Spleen (tissue), 11 donors: ENCODE measurements at regions not wholly inside any gene's neighbourhood (a gene's known extent, or its start where the extent isn't known, plus 50 kb on each side); places are given as distances from the start of the nearest gene placed in this dataset.
A peak's percentile ranks its signal among the peaks of the same experiment; 100 is the strongest.

Source experiments
- DNase-seq: peaks from one replicate; pipeline ENCODE4 v3.0.0-alpha.2; 2020
- H3K27ac ChIP-seq, 8 donors: fragments of 200-600 bp; sonication (generic) in 7 of 8; 1 replicate in 4 of 8; 2 replicates in 4 of 8; pipeline versions ENCODE4 v1.5.0 to v1.8.0; 2016 to 2021; ENCODE audit warnings: inconsistent platforms in 4 of 8, mild to moderate bottlenecking in 4 of 8, moderate library complexity in 1 of 8
- H3K27me3 ChIP-seq, 7 donors: fragments of 200-600 bp; sonication (generic) in 6 of 7; replicated peaks in 1 of 7; 1 replicate in 4 of 7; 2 replicates in 3 of 7; pipeline versions ENCODE4 v1.5.0 to v1.8.0; 2016 to 2021; ENCODE audit warnings: inconsistent platforms in 3 of 7, mild to moderate bottlenecking in 1 of 7
- H3K36me3 ChIP-seq, 6 donors: fragments of 200-600 bp; sonication (generic) in 5 of 6; 1 replicate in 4 of 6; 2 replicates in 2 of 6; pipeline versions ENCODE4 v1.5.0 to v1.8.0; 2016 to 2021; ENCODE audit warnings: inconsistent platforms in 2 of 6
- H3K4me1 ChIP-seq, 6 donors: fragments of 200-600 bp; sonication (generic) in 5 of 6; 1 replicate in 3 of 6; 2 replicates in 3 of 6; pipeline versions ENCODE4 v1.5.0 to v1.8.0; 2016 to 2021; ENCODE audit warnings: inconsistent platforms in 3 of 6
- H3K4me3 ChIP-seq, 8 donors: fragments of 200-600 bp; sonication (generic) in 7 of 8; 1 replicate in 4 of 8; 2 replicates in 4 of 8; pipeline versions ENCODE4 v1.5.0 to v1.8.0; 2016 to 2021; ENCODE audit warnings: inconsistent platforms in 4 of 8, mild to moderate bottlenecking in 4 of 8, moderate library complexity in 2 of 8
- H3K9me3 ChIP-seq, 8 donors: fragments of 200-600 bp; sonication (generic) in 7 of 8; 1 replicate in 4 of 8; 2 replicates in 4 of 8; pipeline versions ENCODE4 v1.5.0 to v1.8.0; 2016 to 2021; ENCODE audit warnings: inconsistent platforms in 4 of 8
- POLR2A ChIP-seq, 3 donors: fragments of 450-650 bp; IDR thresholded peaks; one replicate each; pipeline ENCODE4 v1.5.1; 2017; ENCODE audit warnings: antibody characterized with exemption in 3 of 3, mild to moderate bottlenecking in 1 of 3
- POLR2AphosphoS5 ChIP-seq, 3 donors: sonication (generic); formaldehyde crosslinking; IDR thresholded peaks; one replicate each; pipeline ENCODE4 v1.5.1; 2017; ENCODE audit warnings: antibody characterized with exemption in 3 of 3
- WGBS, 5 donors: extraction: QIAGEN DNeasy Blood & Tissue Kit in 3 of 5; methylation state at CpG; one replicate each; pipeline versions ENCODE4 v1.1.5 to v1.1.7; 2013 to 2018; 5-methylcytosine and 5-hydroxymethylcytosine counted together
- intact Hi-C: fragments of 100-400 bp; cut with DNase I; formaldehyde crosslinking; loops from one replicate; pipeline ENCODE4 v1.15.0; 2023; ENCODE audit warnings: low total_unique reads
- TF ChIP-seq, protein P1 (sequence below), 11 experiments: fragments of 200-600 bp in 7 of 11; fragments of 450-650 bp in 4 of 11; sonication (generic) in 4 of 11; IDR thresholded peaks in 8 of 11; conservative IDR thresholded peaks in 3 of 11; 1 replicate in 7 of 11; 2 replicates in 4 of 11; pipeline versions ENCODE4 v1.4.0 to v1.8.0; 2016 to 2021; ENCODE audit warnings: antibody characterized with exemption in 11 of 11, inconsistent platforms in 4 of 11, mild to moderate bottlenecking in 1 of 11
- donor health status: healthy with polysubstance abuse.
- donor health status: DM: no; HTN: no; CAD: no; lungs with moderate emphysema.
- donor health status: DM: no; HTN: no; CAD: no.
- donor health status: Bipolar disorder and iron deficiency.
- donor health status: healthy.
- donor health status: DM: no; HTN: no; CAD: no.
- donor health status: DM: yes; HTN: yes; CAD: no.

- no peak for TF ChIP-seq POLR2A (IDR thresholded peaks at IDR 0.05)
- TF ChIP-seq, protein P1, sequence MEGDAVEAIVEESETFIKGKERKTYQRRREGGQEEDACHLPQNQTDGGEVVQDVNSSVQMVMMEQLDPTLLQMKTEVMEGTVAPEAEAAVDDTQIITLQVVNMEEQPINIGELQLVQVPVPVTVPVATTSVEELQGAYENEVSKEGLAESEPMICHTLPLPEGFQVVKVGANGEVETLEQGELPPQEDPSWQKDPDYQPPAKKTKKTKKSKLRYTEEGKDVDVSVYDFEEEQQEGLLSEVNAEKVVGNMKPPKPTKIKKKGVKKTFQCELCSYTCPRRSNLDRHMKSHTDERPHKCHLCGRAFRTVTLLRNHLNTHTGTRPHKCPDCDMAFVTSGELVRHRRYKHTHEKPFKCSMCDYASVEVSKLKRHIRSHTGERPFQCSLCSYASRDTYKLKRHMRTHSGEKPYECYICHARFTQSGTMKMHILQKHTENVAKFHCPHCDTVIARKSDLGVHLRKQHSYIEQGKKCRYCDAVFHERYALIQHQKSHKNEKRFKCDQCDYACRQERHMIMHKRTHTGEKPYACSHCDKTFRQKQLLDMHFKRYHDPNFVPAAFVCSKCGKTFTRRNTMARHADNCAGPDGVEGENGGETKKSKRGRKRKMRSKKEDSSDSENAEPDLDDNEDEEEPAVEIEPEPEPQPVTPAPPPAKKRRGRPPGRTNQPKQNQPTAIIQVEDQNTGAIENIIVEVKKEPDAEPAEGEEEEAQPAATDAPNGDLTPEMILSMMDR (IDR thresholded peaks at IDR 0.05 in 8 of 11, conservative IDR thresholded peaks at IDR 0.05 in 3 of 11), result no peak
- no peak overlapping the region for H3K27ac ChIP-seq
- H3K9me3 ChIP-seq, result no peaks in the 10 kb centered on the region
- 43 to 66% (median 64%) methylated on average over 5 to 7 of the region's 7 CpGs for WGBS, 5 donors
- intact Hi-C loops, result no loop called here
- DNase-seq, result no peak
- no peaks in the 10 kb centered on the region for H3K36me3 ChIP-seq
- peaks cover 0 to 35% (median 0%) of the 10 kb centered on the region in 7 donors for H3K27me3 ChIP-seq
- peaks cover 0 to 3% (median 0%) of the 10 kb centered on the region in 6 donors for H3K4me1 ChIP-seq
- no peak overlapping the region for H3K4me3 ChIP-seq
Observed at GRCh38 chr7:157482517-157483087, 145.8 kb downstream of the DNAJB6 start.

DNA sequence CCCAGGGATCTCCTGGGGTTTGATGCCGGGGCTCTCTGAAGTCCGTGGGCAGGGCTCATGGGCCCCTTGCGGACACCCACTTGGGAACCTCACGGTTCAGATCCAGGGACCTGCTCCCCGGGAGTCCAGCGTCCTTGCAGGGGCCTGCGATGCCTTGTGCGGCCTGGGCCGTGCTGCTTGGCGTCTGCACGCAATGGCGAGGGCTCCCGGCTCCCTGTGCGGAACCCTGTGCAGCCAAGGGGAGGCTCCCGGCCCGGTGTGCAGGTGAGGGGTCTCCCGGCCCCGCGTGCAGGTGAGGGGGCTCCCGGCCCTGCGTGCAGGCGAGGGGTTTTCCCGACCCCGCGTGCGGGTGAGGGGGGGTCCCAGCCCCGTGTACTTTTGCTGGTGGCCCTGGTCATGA lies 146.7 kb downstream of the DNAJB6 start:
- peaks cover 0 to 35% (median 0%) of the 10 kb centered on the region in 7 donors for H3K27me3 ChIP-seq
- DNase-seq, result peak; percentile 78
- H3K4me3 ChIP-seq, result no peak overlapping the region
- 73 to 93% (median 83%) methylated on average over 2 to 27 of the region's 27 CpGs for WGBS, 5 donors
- no peak overlapping the region for H3K27ac ChIP-seq
- no peaks in the 10 kb centered on the region for H3K9me3 ChIP-seq
- H3K36me3 ChIP-seq, result no peaks in the 10 kb centered on the region
- no peaks in the 10 kb centered on the region for H3K4me1 ChIP-seq
- intact Hi-C loops, result no loop called here
- TF ChIP-seq, protein P1 (IDR thresholded peaks at IDR 0.05 in 8 of 11, conservative IDR thresholded peaks at IDR 0.05 in 3 of 11), result no peak
- no peak for TF ChIP-seq POLR2AphosphoS5 (IDR thresholded peaks at IDR 0.05)
- no peak for TF ChIP-seq POLR2A (IDR thresholded peaks at IDR 0.05)

DNA sequence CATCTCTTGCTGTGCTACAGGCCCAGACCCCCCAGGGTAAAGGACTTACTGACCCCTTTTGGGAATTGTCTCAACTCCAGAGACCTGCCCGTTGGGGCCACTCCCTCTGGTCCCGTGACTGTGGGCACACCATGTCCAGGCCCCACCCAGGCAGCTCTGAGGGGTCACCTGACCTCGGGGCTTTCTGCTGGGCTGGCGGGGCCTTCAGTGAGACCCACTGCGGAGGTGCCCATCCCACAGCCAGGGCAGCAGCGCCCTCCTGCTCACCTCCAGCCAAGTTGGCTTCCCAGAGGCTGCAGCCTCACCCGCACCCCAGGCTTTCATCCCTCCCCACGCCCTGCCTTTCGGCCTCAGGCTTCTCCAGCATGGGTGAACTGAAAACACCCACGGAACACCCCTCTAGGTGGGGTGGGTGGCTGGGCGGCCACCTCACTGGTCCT lies 147.2 kb downstream of the DNAJB6 start:
- TF ChIP-seq, protein P1 (IDR thresholded peaks at IDR 0.05 in 8 of 11, conservative IDR thresholded peaks at IDR 0.05 in 3 of 11), result no peak
- TF ChIP-seq POLR2AphosphoS5 (IDR thresholded peaks at IDR 0.05) (no peak), POLR2A (IDR thresholded peaks at IDR 0.05) (no peak)
- intact Hi-C loops, result no loop called here
- H3K9me3 ChIP-seq, result no peaks in the 10 kb centered on the region
- no peak overlapping the region for H3K27ac ChIP-seq
- no peak overlapping the region for H3K4me3 ChIP-seq
- DNase-seq, result peak; percentile 58
- H3K4me1 ChIP-seq, result no peaks in the 10 kb centered on the region
- H3K27me3 ChIP-seq, result peaks cover 0 to 35% (median 0%) of the 10 kb centered on the region in 7 donors
- WGBS, 5 donors, result 85 to 91% (median 87%) methylated on average over 5 to 11 of the region's 11 CpGs
- H3K36me3 ChIP-seq, result no peaks in the 10 kb centered on the region

DNA sequence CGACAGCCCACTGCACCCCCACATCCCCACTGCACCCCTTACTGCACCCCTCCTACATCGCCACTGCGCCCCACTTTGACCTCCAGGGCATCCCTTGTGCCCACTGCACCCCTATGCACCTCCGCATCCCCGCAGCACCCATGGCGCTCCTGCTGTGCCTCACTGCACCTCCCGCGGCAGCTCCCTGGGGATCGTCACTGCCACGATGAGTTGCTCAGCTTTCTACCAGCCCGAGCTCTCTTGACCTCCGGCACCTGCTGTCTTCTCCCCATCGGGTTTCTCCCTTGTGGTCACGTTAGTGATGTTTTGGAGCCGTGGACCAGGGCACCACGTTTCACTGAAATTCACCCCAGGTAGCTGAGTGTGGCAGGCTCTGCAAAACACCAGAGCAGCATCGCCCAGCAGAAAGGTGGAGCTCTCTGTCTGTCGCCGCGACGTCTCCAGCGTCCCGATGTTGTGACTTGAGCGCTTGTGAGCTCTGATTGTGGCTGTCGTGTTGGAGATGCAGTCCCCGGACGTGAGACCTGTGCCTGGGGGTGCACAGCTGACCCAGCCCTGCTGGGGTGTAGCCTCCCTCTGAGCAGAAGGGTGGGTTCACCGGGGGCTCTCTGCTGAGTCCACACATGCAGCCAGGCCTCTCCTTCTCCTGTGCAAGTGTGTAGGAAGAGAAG lies 147.7 kb downstream of the DNAJB6 start:
- Histone ChIP-seq H3K9me3 (no peaks in the 10 kb centered on the region), H3K4me1 (peaks cover 0 to 2% (median 0%) of the 10 kb centered on the region in 6 donors), H3K27ac (no peak overlapping the region), H3K36me3 (no peaks in the 10 kb centered on the region), H3K27me3 (peaks cover 0 to 35% (median 0%) of the 10 kb centered on the region in 7 donors), H3K4me3 (no peak overlapping the region)
- WGBS, 5 donors, result 82 to 87% (median 85%) methylated on average over 23 to 28 of the region's 28 CpGs
- intact Hi-C loops, result no loop called here
- TF ChIP-seq, protein P1 (IDR thresholded peaks at IDR 0.05 in 8 of 11, conservative IDR thresholded peaks at IDR 0.05 in 3 of 11), result no peak
- TF ChIP-seq POLR2A (IDR thresholded peaks at IDR 0.05) (no peak), POLR2AphosphoS5 (IDR thresholded peaks at IDR 0.05) (no peak)
- peak; percentile 70 for DNase-seq
